Panc1 (cell line): ENCODE measurements at regions not wholly inside any gene's neighbourhood (a gene's known extent, or its start where the extent isn't known, plus 50 kb on each side); places are given as distances from the start of the nearest gene placed in this dataset.

Source experiments
- ATAC-seq: fragments of 200-7000 bp; cut with Tn5 transposase; 2 replicates; pipeline ENCODE4 v1.9.1; 2020; ENCODE audit warnings: mild to moderate bottlenecking, moderate library complexity
- BruUV-seq: library from RNA; stranded (reverse); fragments of 400-500 nt; replicated peaks from 2 replicates; lab custom pipeline; 2021; lab: Mats Ljungman, UMichigan
- CTCF ChIA-PET: fragments of 300-600 bp; sonication (Branson Sonifier 250); formaldehyde crosslinking; loops from one replicate; lab custom pipeline; 2022; ENCODE audit warnings: antibody characterized with exemption; lab: Charles Lee
- POLR2A ChIA-PET: fragments of 300-600 bp; sonication (Branson Sonifier 250); formaldehyde crosslinking; loops from one replicate; lab custom pipeline; 2022; ENCODE audit warnings: antibody characterized with exemption; lab: Charles Lee
- DNase-seq: peaks from one replicate; pipeline ENCODE4 v3.0.0-alpha.2; 2010; ENCODE audit warnings: low read depth, low spot score
- H3K27ac ChIP-seq: 2 replicates; pipeline ENCODE4 v1.5.1; 2011; ENCODE audit warnings: mild to moderate bottlenecking, low read length, inconsistent platforms
- H3K27me3 ChIP-seq: fragments of 200-500 bp; sonication (Bioruptor generic); 2 replicates; pipeline ENCODE4 v1.6.0; 2014; ENCODE audit warnings: low read length, inconsistent platforms; ENCODE audit not compliant: control insufficient read depth, insufficient read depth
- H3K36me3 ChIP-seq: fragments of 200-500 bp; sonication (Bioruptor generic); 2 replicates; pipeline ENCODE4 v1.5.1; 2014; ENCODE audit warnings: inconsistent platforms, mild to moderate bottlenecking, low read length, moderate library complexity; ENCODE audit not compliant: control insufficient read depth, insufficient read depth
- H3K4me1 ChIP-seq: 2 replicates; pipeline ENCODE4 v1.5.1; 2011; ENCODE audit warnings: inconsistent platforms, mild to moderate bottlenecking, low read length, moderate library complexity; ENCODE audit not compliant: control insufficient read depth, insufficient read depth
- H3K4me3 ChIP-seq, 2 experiments: 2 replicates each; pipeline ENCODE4 v1.5.1; 2011 to 2012; ENCODE audit warnings: low read depth in 2 of 2, low read length in 2 of 2, mild to moderate bottlenecking in 2 of 2, inconsistent platforms in 1 of 2, moderate library complexity in 1 of 2
- H3K9me3 ChIP-seq: fragments of 200-500 bp; sonication (Bioruptor generic); 2 replicates; pipeline ENCODE4 v1.5.1; 2014; ENCODE audit warnings: low read depth, mild to moderate bottlenecking, inconsistent platforms, low read length, moderate library complexity; ENCODE audit not compliant: control insufficient read depth, insufficient read depth
- CTCF ChIP-seq: fragments of 450-650 bp; IDR thresholded peaks from 2 replicates; pipeline ENCODE4 v1.5.1; 2017; ENCODE audit warnings: mild to moderate bottlenecking
- POLR2AphosphoS5 ChIP-seq: IDR thresholded peaks from 2 replicates; pipeline ENCODE4 v1.6.1; 2012; ENCODE audit warnings: mild to moderate bottlenecking, low read depth, low read length, moderate library complexity
- SIN3A ChIP-seq: IDR thresholded peaks from 2 replicates; pipeline ENCODE4 v1.6.1; 2012; ENCODE audit warnings: low read depth, mild to moderate bottlenecking, low read length, moderate library complexity, borderline replicate concordance; ENCODE audit not compliant: insufficient read depth
- TCF7L2 ChIP-seq: IDR thresholded peaks from 2 replicates; pipeline ENCODE4 v1.6.1; 2011; ENCODE audit warnings: mild to moderate bottlenecking, low read depth, low read length, inconsistent platforms
- in situ Hi-C: cut with HindIII; loops from 2 replicates; pipeline ENCODE4 v1.10.0; 2016; ENCODE audit warnings: low sequenced_read_pairs, low pct_unique_long_range_greater_than_20kb
- intact Hi-C: fragments of 100-400 bp; cut with micrococcal nuclease; formaldehyde crosslinking; loops from one replicate; pipeline ENCODE4 v1.10.0; 2022; ENCODE audit not compliant: unreplicated experiment
- TF ChIP-seq, protein P1 (sequence below), 2 experiments: IDR thresholded peaks; 2 replicates each; pipeline ENCODE4 v1.6.1; 2011 to 2012; ENCODE audit warnings: low read depth in 2 of 2, control low read depth in 1 of 2, low read length in 1 of 2, mild to moderate bottlenecking in 1 of 2, moderate library complexity in 1 of 2; ENCODE audit not compliant: insufficient read depth in 1 of 2

DNA sequence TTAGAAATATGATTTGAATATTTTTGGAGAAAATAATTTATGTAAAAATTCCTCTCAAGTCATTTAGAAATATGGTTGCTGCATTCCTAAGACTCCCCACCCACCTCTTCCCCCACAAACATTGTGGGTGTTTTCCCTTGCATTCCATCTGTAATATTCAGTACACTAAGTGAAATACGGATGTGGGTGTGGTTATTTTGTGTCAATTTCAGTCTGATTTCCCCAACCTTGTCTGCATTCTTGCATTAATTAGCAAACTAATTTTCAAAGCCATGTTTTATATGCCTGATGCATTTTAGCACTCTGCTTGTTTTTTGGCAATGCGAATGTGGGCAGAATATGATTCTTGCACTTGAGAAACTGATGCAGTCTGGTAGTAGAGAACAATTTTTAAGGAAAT is 408.3 kb upstream of the RGMA start:
- Histone ChIP-seq H3K27me3 (no peaks in the 10 kb centered on the region), H3K27ac (no peak overlapping the region), H3K9me3 (no peaks in the 10 kb centered on the region), H3K4me1 (no peaks in the 10 kb centered on the region), H3K4me3 (no peak overlapping the region), H3K36me3 (no peaks in the 10 kb centered on the region)
- intact Hi-C loops (no loop called here), in situ Hi-C loops (no loop called here)
- ChIA-PET POLR2A (no interaction called here), CTCF (no interaction called here)
- no peak for DNase-seq
- TF ChIP-seq, protein P1, sequence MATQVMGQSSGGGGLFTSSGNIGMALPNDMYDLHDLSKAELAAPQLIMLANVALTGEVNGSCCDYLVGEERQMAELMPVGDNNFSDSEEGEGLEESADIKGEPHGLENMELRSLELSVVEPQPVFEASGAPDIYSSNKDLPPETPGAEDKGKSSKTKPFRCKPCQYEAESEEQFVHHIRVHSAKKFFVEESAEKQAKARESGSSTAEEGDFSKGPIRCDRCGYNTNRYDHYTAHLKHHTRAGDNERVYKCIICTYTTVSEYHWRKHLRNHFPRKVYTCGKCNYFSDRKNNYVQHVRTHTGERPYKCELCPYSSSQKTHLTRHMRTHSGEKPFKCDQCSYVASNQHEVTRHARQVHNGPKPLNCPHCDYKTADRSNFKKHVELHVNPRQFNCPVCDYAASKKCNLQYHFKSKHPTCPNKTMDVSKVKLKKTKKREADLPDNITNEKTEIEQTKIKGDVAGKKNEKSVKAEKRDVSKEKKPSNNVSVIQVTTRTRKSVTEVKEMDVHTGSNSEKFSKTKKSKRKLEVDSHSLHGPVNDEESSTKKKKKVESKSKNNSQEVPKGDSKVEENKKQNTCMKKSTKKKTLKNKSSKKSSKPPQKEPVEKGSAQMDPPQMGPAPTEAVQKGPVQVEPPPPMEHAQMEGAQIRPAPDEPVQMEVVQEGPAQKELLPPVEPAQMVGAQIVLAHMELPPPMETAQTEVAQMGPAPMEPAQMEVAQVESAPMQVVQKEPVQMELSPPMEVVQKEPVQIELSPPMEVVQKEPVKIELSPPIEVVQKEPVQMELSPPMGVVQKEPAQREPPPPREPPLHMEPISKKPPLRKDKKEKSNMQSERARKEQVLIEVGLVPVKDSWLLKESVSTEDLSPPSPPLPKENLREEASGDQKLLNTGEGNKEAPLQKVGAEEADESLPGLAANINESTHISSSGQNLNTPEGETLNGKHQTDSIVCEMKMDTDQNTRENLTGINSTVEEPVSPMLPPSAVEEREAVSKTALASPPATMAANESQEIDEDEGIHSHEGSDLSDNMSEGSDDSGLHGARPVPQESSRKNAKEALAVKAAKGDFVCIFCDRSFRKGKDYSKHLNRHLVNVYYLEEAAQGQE (IDR thresholded peaks at IDR 0.05; ENCODE audit: insufficient read depth in 1 of 2, low read depth in 2 of 2, low read length in 1 of 2) = no peak
- TF ChIP-seq CTCF (no peak), SIN3A (no peak), TCF7L2 (no peak), POLR2AphosphoS5 (no peak)
- BruUV-seq = no TSS peak
- ATAC-seq = no peak

- Histone ChIP-seq H3K4me3 (no peak overlapping the region), H3K27me3 (no peaks in the 10 kb centered on the region), H3K27ac (no peak overlapping the region), H3K4me1 (no peaks in the 10 kb centered on the region), H3K9me3 (no peaks in the 10 kb centered on the region), H3K36me3 (no peaks in the 10 kb centered on the region)
- no peak for TF ChIP-seq CTCF
- no peak for TF ChIP-seq TCF7L2
- TF ChIP-seq, protein P1 (IDR thresholded peaks at IDR 0.05; ENCODE audit: insufficient read depth in 1 of 2, low read depth in 2 of 2, low read length in 1 of 2) = no peak
- TF ChIP-seq SIN3A = no peak
- TF ChIP-seq POLR2AphosphoS5 = no peak
- intact Hi-C loops = no loop called here
- DNase-seq (no peak), ATAC-seq (no peak)
- CTCF ChIA-PET = no interaction called here
- POLR2A ChIA-PET = no interaction called here
- BruUV-seq = no TSS peak
- in situ Hi-C loops = no loop called here
These were observed 407.9 kb upstream of the RGMA start for GRCh38 chr15:93496888-93497287.
